Trophoblast cell (in vitro differentiated cells and primary cell): ENCODE measurements at regions not wholly inside any gene's neighbourhood (a gene's known extent, or its start where the extent isn't known, plus 50 kb on each side); places are given as distances from the start of the nearest gene placed in this dataset.

Source experiments
- DNase-seq, 2 donors: peaks; one replicate each; pipeline ENCODE4 v3.0.0-alpha.2; 2016
- H2AFZ ChIP-seq: 2 replicates; pipeline ENCODE4 v1.6.1; 2013; ENCODE audit warnings: low read length, moderate library complexity, mild to moderate bottlenecking; ENCODE audit not compliant: insufficient read depth, poor library complexity
- H2AK5ac ChIP-seq: 2 replicates; pipeline ENCODE4 v1.6.1; 2013; ENCODE audit warnings: mild to moderate bottlenecking, low read length
- H2BK120ac ChIP-seq: 2 replicates; pipeline ENCODE4 v1.6.1; 2013; ENCODE audit warnings: low read length, mild to moderate bottlenecking, moderate library complexity; ENCODE audit not compliant: insufficient read depth, poor library complexity
- H2BK12ac ChIP-seq: 2 replicates; pipeline ENCODE4 v1.6.1; 2013; ENCODE audit warnings: mild to moderate bottlenecking, low read length, moderate library complexity
- H2BK5ac ChIP-seq: 2 replicates; pipeline ENCODE4 v1.6.1; 2013; ENCODE audit warnings: low read length, low read depth, moderate library complexity, mild to moderate bottlenecking; ENCODE audit not compliant: poor library complexity
- H3K14ac ChIP-seq: 2 replicates; pipeline ENCODE4 v1.6.1; 2013; ENCODE audit warnings: mild to moderate bottlenecking, low read length
- H3K18ac ChIP-seq: 2 replicates; pipeline ENCODE4 v1.6.1; 2013; ENCODE audit warnings: mild to moderate bottlenecking, low read length
- H3K23ac ChIP-seq: 2 replicates; pipeline ENCODE4 v1.6.1; 2013; ENCODE audit warnings: low read length
- H3K27ac ChIP-seq: 2 replicates; pipeline ENCODE4 v1.5.1; 2013; ENCODE audit warnings: low read depth, mild to moderate bottlenecking, inconsistent platforms, low read length, moderate library complexity
- H3K27me3 ChIP-seq: 2 replicates; pipeline ENCODE4 v1.6.1; 2013; ENCODE audit warnings: inconsistent platforms, mild to moderate bottlenecking, low read length, moderate library complexity; ENCODE audit not compliant: insufficient read depth
- H3K36me3 ChIP-seq, 2 experiments: 1 replicate in 1 of 2; 2 replicates in 1 of 2; pipeline ENCODE4 v1.6.1; 2013; ENCODE audit warnings: low read length in 2 of 2, mild to moderate bottlenecking in 2 of 2, moderate library complexity in 1 of 2; ENCODE audit not compliant: insufficient read depth in 2 of 2, control insufficient read depth in 1 of 2
- H3K4ac ChIP-seq: 2 replicates; pipeline ENCODE4 v1.6.1; 2013; ENCODE audit warnings: low read depth, mild to moderate bottlenecking, low read length, moderate library complexity
- H3K4me1 ChIP-seq, 2 experiments: 1 replicate in 1 of 2; 2 replicates in 1 of 2; pipeline ENCODE4 v1.6.1; 2013; ENCODE audit warnings: low read length in 2 of 2, mild to moderate bottlenecking in 2 of 2, moderate library complexity in 1 of 2; ENCODE audit not compliant: insufficient read depth in 2 of 2, control insufficient read depth in 1 of 2
- H3K4me2 ChIP-seq: 2 replicates; pipeline ENCODE4 v1.6.1; 2013; ENCODE audit warnings: inconsistent platforms, mild to moderate bottlenecking, low read length, moderate library complexity
- H3K4me3 ChIP-seq: 2 replicates; pipeline ENCODE4 v1.5.1; 2013; ENCODE audit warnings: mild to moderate bottlenecking, low read depth, low read length, inconsistent platforms
- H3K79me1 ChIP-seq: one replicate; pipeline ENCODE4 v1.6.1; 2013; ENCODE audit warnings: low read length
- H3K79me2 ChIP-seq: 2 replicates; pipeline ENCODE4 v1.6.1; 2013; ENCODE audit warnings: low read length, mild to moderate bottlenecking; ENCODE audit not compliant: control insufficient read depth, insufficient read depth, poor library complexity
- H3K9ac ChIP-seq: 2 replicates; pipeline ENCODE4 v1.6.1; 2013; ENCODE audit warnings: mild to moderate bottlenecking, low read length
- H3K9me3 ChIP-seq: 2 replicates; pipeline ENCODE4 v1.6.1; 2013; ENCODE audit warnings: low read depth, mild to moderate bottlenecking, control low read depth, inconsistent platforms, low read length; ENCODE audit not compliant: insufficient read depth
- H4K12ac ChIP-seq: 2 replicates; pipeline ENCODE4 v1.6.1; 2013; ENCODE audit warnings: low read depth, mild to moderate bottlenecking, low read length, moderate library complexity
- H4K8ac ChIP-seq: 2 replicates; pipeline ENCODE4 v1.6.1; 2013; ENCODE audit warnings: low read depth, mild to moderate bottlenecking, low read length, moderate library complexity
- H4K91ac ChIP-seq: one replicate; pipeline ENCODE4 v1.6.1; 2013; ENCODE audit warnings: low read depth, mild to moderate bottlenecking, low read length, moderate library complexity
- WGBS: extraction: QIAGEN DNeasy Blood & Tissue Kit; methylation state at CpG from one replicate; pipeline ENCODE4 v1.1.7; 2013; ENCODE audit warnings: missing lambda C conversion rate; ENCODE audit not compliant: insufficient read length, insufficient coverage; ENCODE audit errors: extremely low coverage; 5-methylcytosine and 5-hydroxymethylcytosine counted together

DNA sequence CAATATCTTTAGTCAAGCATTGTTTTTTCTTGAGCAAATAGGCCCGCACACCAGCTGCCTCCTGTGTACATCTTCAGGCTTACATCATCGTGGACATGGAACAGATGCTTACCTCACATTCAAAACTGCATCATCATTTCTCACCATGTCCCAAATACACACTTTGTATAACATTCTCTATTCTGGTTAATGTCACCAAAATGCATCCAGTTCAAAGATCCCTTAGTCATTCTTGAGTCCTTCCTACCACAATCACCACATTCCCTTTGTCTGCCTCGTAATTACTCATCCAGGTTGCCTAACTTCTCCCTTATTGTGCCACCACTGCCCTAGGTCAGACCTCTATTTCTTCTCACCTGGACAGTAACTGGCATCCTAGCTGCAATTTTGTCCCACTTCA is 373.7 kb upstream of the GALNT5 start:
- H3K79me2 ChIP-seq, result no peaks in the 10 kb centered on the region
- H3K36me3 ChIP-seq, result no peaks in the 10 kb centered on the region

DNA sequence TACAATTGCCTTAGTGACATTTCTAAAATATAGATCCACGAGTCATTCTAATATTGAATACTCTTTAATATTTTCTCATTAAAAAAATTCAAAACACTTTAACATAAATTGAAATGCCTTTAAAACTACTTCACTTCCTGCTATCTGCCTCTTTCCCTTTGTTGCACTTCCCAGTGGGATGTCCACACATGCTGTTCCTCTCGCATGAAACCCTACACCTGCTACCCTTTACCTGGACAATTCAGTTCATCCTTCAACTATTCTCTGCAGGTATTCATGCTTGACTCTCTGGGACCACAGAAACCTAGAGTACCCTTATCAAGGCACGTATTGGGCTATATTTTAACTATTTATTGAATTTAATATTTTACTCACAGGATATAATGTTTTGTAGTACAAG is 373.3 kb upstream of the GALNT5 start:
- H3K4me3 ChIP-seq, result no peak overlapping the region
- no peak overlapping the region for H3K18ac ChIP-seq
- H3K23ac ChIP-seq, result no peak overlapping the region
- no peak overlapping the region for H2BK120ac ChIP-seq
- H3K36me3 ChIP-seq, result no peaks in the 10 kb centered on the region
- H3K79me1 ChIP-seq, result no peaks in the 10 kb centered on the region
- H2AFZ ChIP-seq, result no peak overlapping the region
- no peak overlapping the region for H2BK5ac ChIP-seq
- no peak overlapping the region for H3K27ac ChIP-seq
- no peaks in the 10 kb centered on the region for H3K27me3 ChIP-seq
- no peak overlapping the region for H3K4ac ChIP-seq
- no peaks in the 10 kb centered on the region for H3K79me2 ChIP-seq
- H3K4me1 ChIP-seq, result no peaks in the 10 kb centered on the region
- H3K9ac ChIP-seq, result no peak overlapping the region
- no peak overlapping the region for H2BK12ac ChIP-seq
- H4K91ac ChIP-seq, result no peak overlapping the region
- no peak overlapping the region for H2AK5ac ChIP-seq
- no peaks in the 10 kb centered on the region for H3K9me3 ChIP-seq
- no peak for DNase-seq
- H4K12ac ChIP-seq, result no peak overlapping the region
- whole genome bisulfite sequencing, result no CpG with 5 or more reads among the region's 3 CpGs
- no peak overlapping the region for H4K8ac ChIP-seq
- no peak overlapping the region for H3K4me2 ChIP-seq
- H3K14ac ChIP-seq, result no peak overlapping the region

More for the DNA sequence above, 373.7 kb upstream of the GALNT5 start:
- Histone ChIP-seq H3K79me1 (no peaks in the 10 kb centered on the region), H3K4me3 (no peak overlapping the region), H3K27me3 (no peaks in the 10 kb centered on the region), H2BK5ac (no peak overlapping the region), H3K4ac (no peak overlapping the region), H3K4me2 (no peak overlapping the region), H2AK5ac (no peak overlapping the region), H3K9me3 (no peaks in the 10 kb centered on the region), H2BK120ac (no peak overlapping the region), H4K91ac (no peak overlapping the region), H2BK12ac (no peak overlapping the region), H3K18ac (no peak overlapping the region), H4K12ac (no peak overlapping the region), H3K23ac (no peak overlapping the region), H3K4me1 (no peaks in the 10 kb centered on the region), H4K8ac (no peak overlapping the region), H3K27ac (no peak overlapping the region), H3K14ac (no peak overlapping the region), H2AFZ (no peak overlapping the region), H3K9ac (no peak overlapping the region)
- peak; percentile 59 to 79 for DNase-seq
- no CpG with 5 or more reads among the region's 3 CpGs for WGBS

DNA sequence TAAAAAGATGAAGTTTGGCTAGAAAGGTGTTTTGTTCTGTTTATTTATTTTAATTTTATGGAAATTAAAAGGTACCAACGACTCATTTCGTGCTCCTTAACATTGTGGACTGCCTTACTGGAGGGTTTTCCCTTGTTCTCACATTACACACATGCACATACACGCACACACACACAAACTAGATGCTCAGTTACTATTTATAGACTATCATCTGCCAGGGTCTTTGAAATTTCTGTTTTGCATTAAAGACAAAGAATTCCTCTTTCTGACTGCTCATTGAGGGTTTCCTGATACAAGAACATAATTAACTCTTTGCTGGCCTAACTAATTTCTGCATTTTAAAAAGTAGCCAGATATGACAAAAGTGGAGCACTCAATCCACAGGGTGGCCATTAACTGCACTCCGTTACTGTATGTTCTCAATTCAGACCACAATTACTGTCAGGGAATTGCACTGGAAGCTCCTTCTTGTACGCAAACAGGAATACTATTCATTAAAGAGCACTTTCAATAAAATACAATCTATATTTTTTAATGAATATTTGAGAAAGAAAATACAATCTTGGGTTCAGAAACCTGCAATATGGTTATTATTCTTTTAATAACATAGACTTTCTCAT is 366.9 kb upstream of the GALNT5 start:
- Histone ChIP-seq H4K8ac (no peak overlapping the region), H3K4me1 (no peaks in the 10 kb centered on the region), H3K4ac (no peak overlapping the region), H3K14ac (no peak overlapping the region), H3K79me1 (peaks cover 1% of the 10 kb centered on the region), H2AK5ac (no peak overlapping the region), H4K91ac (no peak overlapping the region), H2BK120ac (no peak overlapping the region), H3K27ac (no peak overlapping the region), H3K23ac (no peak overlapping the region), H4K12ac (no peak overlapping the region), H2AFZ (no peak overlapping the region), H2BK12ac (no peak overlapping the region), H3K79me2 (no peaks in the 10 kb centered on the region), H3K4me2 (no peak overlapping the region), H2BK5ac (no peak overlapping the region), H3K36me3 (no peaks in the 10 kb centered on the region), H3K18ac (no peak overlapping the region), H3K9ac (no peak overlapping the region), H3K27me3 (no peaks in the 10 kb centered on the region), H3K9me3 (no peaks in the 10 kb centered on the region), H3K4me3 (no peak overlapping the region)
- DNase-seq, result no peak
- no CpG with 5 or more reads among the region's 5 CpGs for WGBS

DNA sequence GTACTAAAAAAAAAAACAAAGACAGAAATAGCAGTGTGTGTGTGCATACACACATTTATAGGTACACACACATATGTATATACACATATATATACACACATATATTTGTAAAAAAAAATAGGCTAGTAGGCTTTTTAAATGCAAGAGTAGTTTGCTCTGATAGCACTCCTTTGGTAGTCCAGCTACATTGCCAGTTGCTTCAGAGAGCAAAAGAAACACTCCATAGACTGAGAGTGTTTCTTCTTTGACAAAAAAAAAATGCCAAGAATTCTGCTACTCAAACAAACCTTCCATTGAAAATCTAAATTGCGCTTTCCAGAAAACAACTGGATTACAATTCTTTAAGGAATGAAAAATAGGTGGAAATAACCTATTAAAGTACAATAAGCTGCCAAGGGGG is 365.9 kb upstream of the GALNT5 start:
- Histone ChIP-seq H3K27ac (no peak overlapping the region), H3K9ac (no peak overlapping the region), H3K36me3 (no peaks in the 10 kb centered on the region), H2BK5ac (no peak overlapping the region), H3K23ac (no peak overlapping the region), H2AFZ (no peak overlapping the region), H3K9me3 (no peaks in the 10 kb centered on the region), H3K14ac (no peak overlapping the region), H3K79me2 (no peaks in the 10 kb centered on the region), H2BK120ac (no peak overlapping the region), H4K91ac (no peak overlapping the region), H3K4me1 (no peaks in the 10 kb centered on the region), H3K4me3 (no peak overlapping the region), H4K12ac (no peak overlapping the region), H3K79me1 (peaks cover 1% of the 10 kb centered on the region), H4K8ac (no peak overlapping the region), H3K4me2 (no peak overlapping the region), H3K18ac (no peak overlapping the region), H2BK12ac (no peak overlapping the region), H3K4ac (no peak overlapping the region), H3K27me3 (no peaks in the 10 kb centered on the region), H2AK5ac (no peak overlapping the region)
- no peak for DNase-seq
- WGBS, result no CpG with 5 or more reads among the region's 1 CpG
